ENCODE measurements at regions not wholly inside any gene's neighbourhood (a gene's known extent, or its start where the extent isn't known, plus 50 kb on each side); places are given as distances from the start of the nearest gene placed in this dataset.

- Histone ChIP-seq H3K4me3 (no peak overlapping the region), H3K27me3 (ENCODE audit: low read depth) (no peaks in the 10 kb centered on the region), H3K9me3 (no peaks in the 10 kb centered on the region), H3K4me1 (no peaks in the 10 kb centered on the region), H3K36me3 (replicated peaks) (peaks cover 3% of the 10 kb centered on the region)
- in situ Hi-C loops (cut with MboI; ENCODE audit: low sequenced_read_pairs), result no loop called here
- no peak for DNase-seq (ENCODE audit: low spot score in 2 of 2)
Observed at GRCh38 chr22:49622241-49623105, 205.2 kb downstream of the BRD1 start.

GRCh38 chr22:49621601-49622210 is 206.0 kb downstream of the BRD1 start:
- Histone ChIP-seq H3K4me3 (no peak overlapping the region), H3K36me3 (replicated peaks) (peaks cover 3% of the 10 kb centered on the region), H3K27me3 (ENCODE audit: low read depth) (no peaks in the 10 kb centered on the region), H3K4me1 (no peaks in the 10 kb centered on the region), H3K9me3 (no peaks in the 10 kb centered on the region)
- DNase-seq (ENCODE audit: low spot score in 2 of 2), result no peak
- in situ Hi-C loops (cut with MboI; ENCODE audit: low sequenced_read_pairs), result no loop called here

GRCh38 chr22:49620666-49621065 is 207.0 kb downstream of the BRD1 start:
- Histone ChIP-seq H3K9me3 (no peaks in the 10 kb centered on the region), H3K4me1 (no peaks in the 10 kb centered on the region), H3K4me3 (no peak overlapping the region), H3K27me3 (ENCODE audit: low read depth) (no peaks in the 10 kb centered on the region), H3K36me3 (replicated peaks) (peaks cover 3% of the 10 kb centered on the region)
- no peak for DNase-seq (ENCODE audit: low spot score in 2 of 2)
- in situ Hi-C loops (cut with MboI; ENCODE audit: low sequenced_read_pairs), result no loop called here

DNA sequence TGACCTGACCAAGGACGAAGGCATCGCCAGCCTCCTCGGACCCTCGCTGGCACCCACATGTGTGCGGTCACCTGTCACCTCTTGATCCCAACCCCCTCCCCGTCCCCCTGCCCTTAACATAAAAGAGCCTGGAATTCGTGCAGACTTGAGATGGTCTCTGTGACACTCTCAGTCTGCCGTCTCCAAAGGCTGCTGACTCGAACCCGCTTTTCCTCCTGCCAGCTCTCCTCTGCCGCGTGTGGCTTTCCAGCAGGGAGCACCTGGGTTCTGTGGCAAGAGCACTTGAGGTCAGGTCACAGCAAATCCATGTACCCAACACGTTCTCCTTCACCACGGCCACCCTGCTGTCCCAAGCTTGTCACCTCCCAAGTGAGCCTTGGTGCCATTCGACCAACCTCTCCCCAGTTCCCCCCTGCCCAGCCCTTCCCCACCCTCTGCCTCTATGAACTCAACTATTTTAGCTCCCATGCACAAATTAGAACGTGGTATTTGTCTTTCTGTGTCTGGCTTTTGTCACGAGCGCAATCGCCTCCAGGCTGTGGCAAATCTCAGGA is 207.6 kb downstream of the BRD1 start:
- no peaks in the 10 kb centered on the region for H3K4me1 ChIP-seq
- no peaks in the 10 kb centered on the region for H3K9me3 ChIP-seq
- no peaks in the 10 kb centered on the region for H3K27me3 ChIP-seq (ENCODE audit: low read depth)
- DNase-seq (ENCODE audit: low spot score in 2 of 2), result no peak
- no peaks in the 10 kb centered on the region; the same call in 1 of the 2 replicates for H3K36me3 ChIP-seq (replicated peaks)
- H3K4me3 ChIP-seq, result no peak overlapping the region
- in situ Hi-C loops (cut with MboI; ENCODE audit: low sequenced_read_pairs), result no loop called here

DNA sequence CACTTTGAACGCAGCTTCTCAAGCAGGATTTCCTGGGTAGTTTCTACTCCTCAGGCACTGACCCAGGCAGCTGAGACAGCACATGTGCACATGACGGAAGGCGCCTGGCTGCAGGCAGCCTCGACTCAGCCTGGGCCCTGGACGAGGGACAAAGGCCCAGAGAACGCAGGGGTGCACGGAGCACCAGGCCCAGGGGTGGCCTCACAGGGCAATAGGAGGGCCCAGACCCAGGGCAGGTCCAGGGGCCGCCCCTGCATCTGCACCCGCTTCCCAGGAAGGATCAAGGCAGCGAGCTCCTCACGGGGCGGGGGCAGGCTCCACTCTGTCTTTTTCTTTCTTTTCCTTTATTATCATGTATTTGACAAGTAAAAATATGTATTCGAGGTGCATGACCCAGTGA is 208.4 kb downstream of the BRD1 start:
- in situ Hi-C loops (cut with MboI; ENCODE audit: low sequenced_read_pairs), result no loop called here
- Histone ChIP-seq H3K9me3 (no peaks in the 10 kb centered on the region), H3K4me3 (no peak overlapping the region), H3K4me1 (no peaks in the 10 kb centered on the region), H3K36me3 (replicated peaks) (no peaks in the 10 kb centered on the region; the same call in 1 of the 2 replicates), H3K27me3 (ENCODE audit: low read depth) (no peaks in the 10 kb centered on the region)
- no peak for DNase-seq (ENCODE audit: low spot score in 2 of 2)

DNA sequence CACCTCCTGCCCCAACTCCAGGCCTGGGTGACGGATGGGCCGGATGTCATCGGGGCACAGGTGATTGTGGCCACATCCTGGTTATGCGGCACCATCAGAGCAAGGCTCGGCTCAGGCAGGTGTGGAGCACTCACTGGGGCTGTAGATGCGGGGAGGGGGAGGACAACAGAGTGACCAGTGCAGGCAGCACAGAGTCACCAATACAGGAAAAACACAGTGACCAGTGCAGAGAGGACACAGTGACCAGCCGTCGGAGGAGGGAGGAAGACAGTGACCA is 209.1 kb downstream of the BRD1 start:
- in situ Hi-C loops (cut with MboI; ENCODE audit: low sequenced_read_pairs), result no loop called here
- Histone ChIP-seq H3K36me3 (replicated peaks) (no peaks in the 10 kb centered on the region; the same call in 1 of the 2 replicates), H3K9me3 (no peaks in the 10 kb centered on the region), H3K4me1 (no peaks in the 10 kb centered on the region), H3K27me3 (ENCODE audit: low read depth) (no peaks in the 10 kb centered on the region), H3K4me3 (no peak overlapping the region)
- no peak for DNase-seq (ENCODE audit: low spot score in 2 of 2)

- DNase-seq (ENCODE audit: low spot score in 2 of 2), result no peak
- no peaks in the 10 kb centered on the region for H3K9me3 ChIP-seq
- no peaks in the 10 kb centered on the region; the same call in 1 of the 2 replicates for H3K36me3 ChIP-seq (replicated peaks)
- no peaks in the 10 kb centered on the region for H3K27me3 ChIP-seq (ENCODE audit: low read depth)
- no peak overlapping the region for H3K4me3 ChIP-seq
- in situ Hi-C loops (cut with MboI; ENCODE audit: low sequenced_read_pairs), result no loop called here
- no peaks in the 10 kb centered on the region for H3K4me1 ChIP-seq
Observed at GRCh38 chr22:49617866-49618676, 209.6 kb downstream of the BRD1 start.

GRCh38 chr22:49617264-49617663 is 210.4 kb downstream of the BRD1 start:
- no peaks in the 10 kb centered on the region; the same call in 1 of the 2 replicates for H3K36me3 ChIP-seq (replicated peaks)
- peaks cover 5% of the 10 kb centered on the region; the same call in 1 of the 2 replicates for H3K9me3 ChIP-seq
- no peak for DNase-seq (ENCODE audit: low spot score in 2 of 2)

DNA sequence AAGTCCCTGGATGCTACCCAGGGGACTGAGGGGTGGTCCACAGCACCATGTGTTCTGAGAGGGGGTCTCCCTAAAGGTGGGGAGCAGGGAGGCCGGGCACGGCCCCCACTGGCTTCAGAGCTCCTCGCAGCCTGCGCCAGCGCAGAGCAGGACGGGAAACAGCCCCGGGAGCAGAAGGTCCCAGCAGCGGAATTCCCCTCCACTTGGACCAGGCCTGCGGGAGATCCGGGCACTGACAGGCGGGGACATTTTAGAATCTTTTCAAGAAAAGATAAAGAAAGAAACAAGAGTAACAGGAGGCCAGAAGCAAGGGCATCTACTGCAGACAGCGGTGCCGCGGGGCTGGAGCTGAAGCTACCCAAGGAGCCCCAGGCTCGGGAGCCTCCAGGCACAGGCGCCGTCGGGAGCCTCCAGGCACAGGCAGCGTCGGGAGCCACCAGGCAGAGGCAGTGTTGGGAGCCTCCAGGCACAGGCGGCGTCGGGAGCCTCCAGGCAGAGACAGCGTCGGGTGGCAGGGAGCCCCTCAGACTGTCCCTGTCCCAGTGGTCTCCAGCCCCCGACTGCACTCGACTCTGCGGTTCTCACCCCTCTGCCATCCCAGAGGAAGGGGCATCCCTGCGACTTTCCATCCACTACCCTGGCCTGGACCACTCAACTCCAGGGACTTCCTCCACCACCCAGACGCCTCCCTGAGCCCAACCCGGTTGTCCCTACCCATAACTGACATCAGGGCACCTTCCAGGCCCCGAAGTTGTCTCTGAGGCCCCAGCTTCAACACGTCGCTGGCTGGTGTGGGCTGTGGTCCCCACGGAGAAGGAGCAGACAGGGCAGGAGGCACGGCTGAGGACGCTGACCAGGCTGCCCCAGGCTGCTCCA is 211.1 kb downstream of the BRD1 start:
- in situ Hi-C loops (cut with MboI; ENCODE audit: low sequenced_read_pairs), result no loop called here
- Histone ChIP-seq H3K27me3 (ENCODE audit: low read depth) (no peaks in the 10 kb centered on the region), H3K4me3 (no peak overlapping the region)

More at GRCh38 chr22:49617264-49617663, 210.4 kb downstream of the BRD1 start:
- in situ Hi-C loops (cut with MboI; ENCODE audit: low sequenced_read_pairs), result no loop called here
- Histone ChIP-seq H3K4me3 (no peak overlapping the region), H3K27me3 (ENCODE audit: low read depth) (no peaks in the 10 kb centered on the region), H3K4me1 (no peaks in the 10 kb centered on the region)

GRCh38 chr22:49614966-49615965 is 212.4 kb downstream of the BRD1 start:
- Histone ChIP-seq H3K27me3 (ENCODE audit: low read depth) (no peaks in the 10 kb centered on the region), H3K4me3 (no peak overlapping the region), H3K4me1 (no peaks in the 10 kb centered on the region), H3K36me3 (replicated peaks) (peaks cover 3% of the 10 kb centered on the region; the same call in 1 of the 2 replicates), H3K9me3 (peaks cover 5% of the 10 kb centered on the region; the same call in 1 of the 2 replicates)
- in situ Hi-C loops (cut with MboI; ENCODE audit: low sequenced_read_pairs), result no loop called here
- no peak for DNase-seq (ENCODE audit: low spot score in 2 of 2)

More for the DNA sequence above, 211.1 kb downstream of the BRD1 start:
- H3K4me1 ChIP-seq, result no peaks in the 10 kb centered on the region
- no peak for DNase-seq (ENCODE audit: low spot score in 2 of 2)
- H3K9me3 ChIP-seq, result peaks cover 5% of the 10 kb centered on the region; the same call in 1 of the 2 replicates
- H3K36me3 ChIP-seq (replicated peaks), result no peaks in the 10 kb centered on the region; the same call in 1 of the 2 replicates

GRCh38 chr22:49613511-49614270 is 214.0 kb downstream of the BRD1 start:
- H3K36me3 ChIP-seq (replicated peaks), result peaks cover 3% of the 10 kb centered on the region; the same call in 1 of the 2 replicates
- H3K4me3 ChIP-seq, result no peak overlapping the region
- H3K9me3 ChIP-seq, result peaks cover 5% of the 10 kb centered on the region; the same call in 1 of the 2 replicates
- H3K4me1 ChIP-seq, result no peaks in the 10 kb centered on the region
- in situ Hi-C loops (cut with MboI; ENCODE audit: low sequenced_read_pairs), result no loop called here
- H3K27me3 ChIP-seq (ENCODE audit: low read depth), result no peaks in the 10 kb centered on the region
- DNase-seq (ENCODE audit: low spot score in 2 of 2), result no peak
